Transverse colon (tissue), 4 donors: ENCODE measurements at regions not wholly inside any gene's neighbourhood (a gene's known extent, or its start where the extent isn't known, plus 50 kb on each side); places are given as distances from the start of the nearest gene placed in this dataset.

Experiments
- POLR2A ChIP-seq: fragments of 450-650 bp; IDR thresholded peaks from one replicate; pipeline ENCODE4 v1.6.1; 2016; ENCODE audit warnings: antibody characterized with exemption, mild to moderate bottlenecking, moderate library complexity
- POLR2AphosphoS5 ChIP-seq, 3 donors: sonication (generic); formaldehyde crosslinking; IDR thresholded peaks; one replicate each; pipeline ENCODE4 v1.6.1; 2016; ENCODE audit warnings: antibody characterized with exemption in 3 of 3
- TF ChIP-seq, protein P1 (sequence below), 5 experiments: fragments of 200-600 bp in 3 of 5; fragments of 450-650 bp in 2 of 5; sonication (generic) in 3 of 5; IDR thresholded peaks; 1 replicate in 2 of 5; 2 replicates in 3 of 5; pipeline ENCODE4 v1.5.1; 2016 to 2017; ENCODE audit warnings: antibody characterized with exemption in 5 of 5, inconsistent platforms in 3 of 5, mild to moderate bottlenecking in 2 of 5, moderate library complexity in 1 of 5

DNA sequence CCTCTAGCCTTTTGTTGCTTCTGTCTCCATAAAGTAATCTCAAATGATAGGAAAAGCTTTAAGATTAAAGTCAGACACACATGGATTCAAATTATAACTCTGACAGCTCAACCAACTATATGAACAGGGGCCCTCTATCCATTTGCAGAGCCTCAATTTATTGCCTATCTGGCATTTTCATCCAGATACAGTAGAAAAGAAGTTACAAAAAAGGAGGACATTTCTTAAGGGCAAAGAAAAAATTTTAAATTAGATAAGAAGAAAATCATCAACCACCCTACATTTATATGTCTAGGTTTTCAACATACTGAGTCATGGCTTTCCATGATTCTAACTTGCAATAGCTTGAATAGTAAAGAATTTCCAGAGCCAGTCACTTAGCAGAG is 567.2 kb downstream of the CAAP1 start:
- TF ChIP-seq POLR2A, result no peak
- TF ChIP-seq, protein P1, sequence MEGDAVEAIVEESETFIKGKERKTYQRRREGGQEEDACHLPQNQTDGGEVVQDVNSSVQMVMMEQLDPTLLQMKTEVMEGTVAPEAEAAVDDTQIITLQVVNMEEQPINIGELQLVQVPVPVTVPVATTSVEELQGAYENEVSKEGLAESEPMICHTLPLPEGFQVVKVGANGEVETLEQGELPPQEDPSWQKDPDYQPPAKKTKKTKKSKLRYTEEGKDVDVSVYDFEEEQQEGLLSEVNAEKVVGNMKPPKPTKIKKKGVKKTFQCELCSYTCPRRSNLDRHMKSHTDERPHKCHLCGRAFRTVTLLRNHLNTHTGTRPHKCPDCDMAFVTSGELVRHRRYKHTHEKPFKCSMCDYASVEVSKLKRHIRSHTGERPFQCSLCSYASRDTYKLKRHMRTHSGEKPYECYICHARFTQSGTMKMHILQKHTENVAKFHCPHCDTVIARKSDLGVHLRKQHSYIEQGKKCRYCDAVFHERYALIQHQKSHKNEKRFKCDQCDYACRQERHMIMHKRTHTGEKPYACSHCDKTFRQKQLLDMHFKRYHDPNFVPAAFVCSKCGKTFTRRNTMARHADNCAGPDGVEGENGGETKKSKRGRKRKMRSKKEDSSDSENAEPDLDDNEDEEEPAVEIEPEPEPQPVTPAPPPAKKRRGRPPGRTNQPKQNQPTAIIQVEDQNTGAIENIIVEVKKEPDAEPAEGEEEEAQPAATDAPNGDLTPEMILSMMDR (IDR thresholded peaks at IDR 0.05), result no peak
- no peak for TF ChIP-seq POLR2AphosphoS5 (IDR thresholded peaks at IDR 0.05)
